NAMALWA (cell line): ENCODE measurements at regions not wholly inside any gene's neighbourhood (a gene's known extent, or its start where the extent isn't known, plus 50 kb on each side); places are given as distances from the start of the nearest gene placed in this dataset.
"Not testable (repeated sequence)": the region's sequence is repeated elsewhere in the genome, so short reads cannot be mapped to it uniquely, and the experiment has no call there.

Experiments used
- DNase-seq: peaks from one replicate; pipeline ENCODE4 v3.0.0-alpha.2; 2015; ENCODE audit warnings: low spot score

- not testable (repeated sequence) for DNase-seq
Measured at GRCh38 chr16:29218649-29219048, 187.9 kb downstream of the NPIPB11 start.

GRCh38 chr16:29218171-29218570 is 188.3 kb downstream of the NPIPB11 start:
- not testable (repeated sequence) for DNase-seq

GRCh38 chr16:29217752-29218126 is 188.8 kb downstream of the NPIPB11 start:
- not testable (repeated sequence) for DNase-seq

- not testable (repeated sequence) for DNase-seq
Measured at GRCh38 chr16:29217104-29217751, 189.3 kb downstream of the NPIPB11 start.

GRCh38 chr16:29213770-29214169 is 192.7 kb downstream of the NPIPB11 start:
- DNase-seq: not testable (repeated sequence)

- not testable (repeated sequence) for DNase-seq
Measured at GRCh38 chr16:29213251-29213650, 193.3 kb downstream of the NPIPB11 start.

- DNase-seq: not testable (repeated sequence)
Measured at GRCh38 chr16:29212084-29213027, 194.2 kb downstream of the NPIPB11 start.

GRCh38 chr16:29211456-29211855 is 195.1 kb downstream of the NPIPB11 start:
- DNase-seq: not testable (repeated sequence)

- not testable (repeated sequence) for DNase-seq
Measured at GRCh38 chr16:29210299-29211150, 196.0 kb downstream of the NPIPB11 start.

- not testable (repeated sequence) for DNase-seq
Measured at GRCh38 chr16:29206120-29206519, 200.4 kb downstream of the NPIPB11 start.

GRCh38 chr16:29205151-29205550 is 201.4 kb downstream of the NPIPB11 start:
- DNase-seq: not testable (repeated sequence)

- DNase-seq: no peak
Measured at GRCh38 chr16:29204806-29205135, 201.7 kb downstream of the NPIPB11 start.

- not testable (repeated sequence) for DNase-seq
Measured at GRCh38 chr16:29203933-29204805, 202.3 kb downstream of the NPIPB11 start.

GRCh38 chr16:29203046-29203932 is 203.2 kb downstream of the NPIPB11 start:
- DNase-seq: not testable (repeated sequence)

- not testable (repeated sequence) for DNase-seq
Measured at GRCh38 chr16:29202642-29203041, 203.9 kb downstream of the NPIPB11 start.

GRCh38 chr16:29202025-29202632 is 204.4 kb downstream of the NPIPB11 start:
- not testable (repeated sequence) for DNase-seq

- DNase-seq: not testable (repeated sequence)
Measured at GRCh38 chr16:29201296-29202024, 205.1 kb downstream of the NPIPB11 start.

- DNase-seq: not testable (repeated sequence)
Measured at GRCh38 chr16:29200681-29201080, 205.8 kb downstream of the NPIPB11 start.

- DNase-seq: not testable (repeated sequence)
Measured at GRCh38 chr16:29200135-29200601, 206.3 kb downstream of the NPIPB11 start.
